ENCODE measurements at regions not wholly inside any gene's neighbourhood (a gene's known extent, or its start where the extent isn't known, plus 50 kb on each side); places are given as distances from the start of the nearest gene placed in this dataset.

- TF ChIP-seq CTCF (IDR thresholded peaks at IDR 0.05) (no peak), POLR2A (IDR thresholded peaks at IDR 0.05) (no peak), POLR2AphosphoS5 (IDR thresholded peaks at IDR 0.05) (no peak)
Measured at GRCh38 chr13:106129993-106130392, 405.5 kb downstream of the EFNB2 start.
